Liver (tissue), 3 donors: ENCODE measurements at regions not wholly inside any gene's neighbourhood (a gene's known extent, or its start where the extent isn't known, plus 50 kb on each side); places are given as distances from the start of the nearest gene placed in this dataset.

ENCODE experiments used
- FOXA1 ChIP-seq: IDR thresholded peaks from 2 replicates; pipeline ENCODE4 v1.6.1; 2016; ENCODE audit warnings: antibody characterized with exemption
- FOXA2 ChIP-seq: IDR thresholded peaks from 2 replicates; pipeline ENCODE4 v1.6.1; 2016; ENCODE audit warnings: antibody characterized with exemption
- GABPA ChIP-seq, 2 donors: IDR thresholded peaks in 1 of 2; conservative IDR thresholded peaks in 1 of 2; 2 replicates each; pipeline ENCODE4 v1.6.1; 2016; ENCODE audit warnings: antibody characterized with exemption in 2 of 2, mild to moderate bottlenecking in 1 of 2, moderate library complexity in 1 of 2
- HNF4A ChIP-seq, 2 donors: conservative IDR thresholded peaks; 2 replicates each; pipeline ENCODE4 v1.6.1; 2016; ENCODE audit warnings: antibody characterized with exemption in 2 of 2, mild to moderate bottlenecking in 2 of 2
- JUND ChIP-seq, 2 donors: IDR thresholded peaks; 2 replicates each; pipeline ENCODE4 v1.6.1; 2016; ENCODE audit warnings: antibody characterized with exemption in 2 of 2
- RAD21 ChIP-seq, 2 donors: IDR thresholded peaks; 2 replicates each; pipeline ENCODE4 v1.6.1; 2016; ENCODE audit warnings: antibody characterized with exemption in 2 of 2, mild to moderate bottlenecking in 2 of 2
- RXRA ChIP-seq, 2 donors: IDR thresholded peaks; 2 replicates each; pipeline ENCODE4 v1.6.1; 2017 to 2018; ENCODE audit warnings: antibody characterized with exemption in 2 of 2, mild to moderate bottlenecking in 1 of 2
- YY1 ChIP-seq: IDR thresholded peaks from 2 replicates; pipeline ENCODE4 v1.6.1; 2016; ENCODE audit warnings: antibody characterized with exemption, mild to moderate bottlenecking
- TF ChIP-seq, protein P1 (sequence below): fragments of 150-350 bp; IDR thresholded peaks from 2 replicates; pipeline ENCODE4 v1.5.1; 2017; ENCODE audit warnings: improper control_type of control experiment, low read depth, low read length; ENCODE audit not compliant: missing input control
- TF ChIP-seq, protein P2 (sequence below): IDR thresholded peaks from 2 replicates; pipeline ENCODE4 v1.6.1; 2016; ENCODE audit warnings: antibody characterized with exemption, mild to moderate bottlenecking
- TF ChIP-seq, protein P3 (sequence below): IDR thresholded peaks from 2 replicates; pipeline ENCODE4 v1.6.1; 2016; ENCODE audit warnings: antibody characterized with exemption
- donor health status: healthy.
- donor health status: healthy.

DNA sequence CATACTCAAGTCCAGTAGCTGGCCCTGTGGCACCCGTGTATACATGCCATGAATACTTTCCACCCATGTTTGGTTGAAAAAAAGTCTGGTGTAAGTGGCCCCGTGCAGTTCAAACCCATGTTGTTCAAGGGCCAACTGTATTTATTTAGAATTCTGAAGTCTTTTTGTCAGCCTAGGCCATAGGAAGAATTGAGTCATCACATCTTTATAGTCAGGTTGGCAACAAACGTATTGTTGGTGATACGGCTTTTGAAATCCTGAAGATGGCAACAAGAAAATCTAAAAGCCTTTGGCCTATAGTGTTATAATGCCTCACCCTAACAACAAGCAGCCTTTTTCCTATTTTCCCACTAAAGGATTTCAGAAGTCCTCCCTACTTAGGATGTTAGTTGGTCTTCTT is 363.6 kb downstream of the PLPP3 start:
- TF ChIP-seq, protein P1, sequence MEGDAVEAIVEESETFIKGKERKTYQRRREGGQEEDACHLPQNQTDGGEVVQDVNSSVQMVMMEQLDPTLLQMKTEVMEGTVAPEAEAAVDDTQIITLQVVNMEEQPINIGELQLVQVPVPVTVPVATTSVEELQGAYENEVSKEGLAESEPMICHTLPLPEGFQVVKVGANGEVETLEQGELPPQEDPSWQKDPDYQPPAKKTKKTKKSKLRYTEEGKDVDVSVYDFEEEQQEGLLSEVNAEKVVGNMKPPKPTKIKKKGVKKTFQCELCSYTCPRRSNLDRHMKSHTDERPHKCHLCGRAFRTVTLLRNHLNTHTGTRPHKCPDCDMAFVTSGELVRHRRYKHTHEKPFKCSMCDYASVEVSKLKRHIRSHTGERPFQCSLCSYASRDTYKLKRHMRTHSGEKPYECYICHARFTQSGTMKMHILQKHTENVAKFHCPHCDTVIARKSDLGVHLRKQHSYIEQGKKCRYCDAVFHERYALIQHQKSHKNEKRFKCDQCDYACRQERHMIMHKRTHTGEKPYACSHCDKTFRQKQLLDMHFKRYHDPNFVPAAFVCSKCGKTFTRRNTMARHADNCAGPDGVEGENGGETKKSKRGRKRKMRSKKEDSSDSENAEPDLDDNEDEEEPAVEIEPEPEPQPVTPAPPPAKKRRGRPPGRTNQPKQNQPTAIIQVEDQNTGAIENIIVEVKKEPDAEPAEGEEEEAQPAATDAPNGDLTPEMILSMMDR = no peak
- TF ChIP-seq, protein P2, sequence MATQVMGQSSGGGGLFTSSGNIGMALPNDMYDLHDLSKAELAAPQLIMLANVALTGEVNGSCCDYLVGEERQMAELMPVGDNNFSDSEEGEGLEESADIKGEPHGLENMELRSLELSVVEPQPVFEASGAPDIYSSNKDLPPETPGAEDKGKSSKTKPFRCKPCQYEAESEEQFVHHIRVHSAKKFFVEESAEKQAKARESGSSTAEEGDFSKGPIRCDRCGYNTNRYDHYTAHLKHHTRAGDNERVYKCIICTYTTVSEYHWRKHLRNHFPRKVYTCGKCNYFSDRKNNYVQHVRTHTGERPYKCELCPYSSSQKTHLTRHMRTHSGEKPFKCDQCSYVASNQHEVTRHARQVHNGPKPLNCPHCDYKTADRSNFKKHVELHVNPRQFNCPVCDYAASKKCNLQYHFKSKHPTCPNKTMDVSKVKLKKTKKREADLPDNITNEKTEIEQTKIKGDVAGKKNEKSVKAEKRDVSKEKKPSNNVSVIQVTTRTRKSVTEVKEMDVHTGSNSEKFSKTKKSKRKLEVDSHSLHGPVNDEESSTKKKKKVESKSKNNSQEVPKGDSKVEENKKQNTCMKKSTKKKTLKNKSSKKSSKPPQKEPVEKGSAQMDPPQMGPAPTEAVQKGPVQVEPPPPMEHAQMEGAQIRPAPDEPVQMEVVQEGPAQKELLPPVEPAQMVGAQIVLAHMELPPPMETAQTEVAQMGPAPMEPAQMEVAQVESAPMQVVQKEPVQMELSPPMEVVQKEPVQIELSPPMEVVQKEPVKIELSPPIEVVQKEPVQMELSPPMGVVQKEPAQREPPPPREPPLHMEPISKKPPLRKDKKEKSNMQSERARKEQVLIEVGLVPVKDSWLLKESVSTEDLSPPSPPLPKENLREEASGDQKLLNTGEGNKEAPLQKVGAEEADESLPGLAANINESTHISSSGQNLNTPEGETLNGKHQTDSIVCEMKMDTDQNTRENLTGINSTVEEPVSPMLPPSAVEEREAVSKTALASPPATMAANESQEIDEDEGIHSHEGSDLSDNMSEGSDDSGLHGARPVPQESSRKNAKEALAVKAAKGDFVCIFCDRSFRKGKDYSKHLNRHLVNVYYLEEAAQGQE = no peak
- TF ChIP-seq JUND (IDR thresholded peaks at IDR 0.05) (no peak), FOXA1 (no peak), YY1 (no peak), RAD21 (IDR thresholded peaks at IDR 0.05) (no peak), GABPA (IDR thresholded peaks at IDR 0.05 in 1 of 2, conservative IDR thresholded peaks at IDR 0.05 in 1 of 2) (no peak), RXRA (IDR thresholded peaks at IDR 0.05) (no peak), FOXA2 (no peak), HNF4A (conservative IDR thresholded peaks at IDR 0.05) (no peak)
- TF ChIP-seq, protein P3, sequence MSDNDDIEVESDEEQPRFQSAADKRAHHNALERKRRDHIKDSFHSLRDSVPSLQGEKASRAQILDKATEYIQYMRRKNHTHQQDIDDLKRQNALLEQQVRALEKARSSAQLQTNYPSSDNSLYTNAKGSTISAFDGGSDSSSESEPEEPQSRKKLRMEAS = no peak
